SK-N-MC (cell line): ENCODE measurements at regions not wholly inside any gene's neighbourhood (a gene's known extent, or its start where the extent isn't known, plus 50 kb on each side); places are given as distances from the start of the nearest gene placed in this dataset.

ENCODE experiments used
- EZH2 ChIP-seq: fragments of 200-600 bp; sonication (generic); IDR thresholded peaks from one replicate; pipeline ENCODE4 v1.6.1; 2017; ENCODE audit warnings: antibody characterized with exemption
- POLR2AphosphoS5 ChIP-seq: IDR thresholded peaks from 2 replicates; pipeline ENCODE4 v1.6.1; 2012; ENCODE audit warnings: mild to moderate bottlenecking, low read depth, low read length, borderline replicate concordance

GRCh38 chr17:77830816-77831473 lies 127.6 kb upstream of the TNRC6C start:
- TF ChIP-seq POLR2AphosphoS5 (no peak), EZH2 (no peak)
